CD4-positive, alpha-beta T cell treated with Interleukin-12 subunit alpha and Interleukin-12 subunit beta, for 1 hour (primary cell): ENCODE measurements at regions not wholly inside any gene's neighbourhood (a gene's known extent, or its start where the extent isn't known, plus 50 kb on each side); places are given as distances from the start of the nearest gene placed in this dataset.

Experiments
- DNase-seq: peaks from one replicate; pipeline ENCODE4 v3.0.0-alpha.2; 2020

DNA sequence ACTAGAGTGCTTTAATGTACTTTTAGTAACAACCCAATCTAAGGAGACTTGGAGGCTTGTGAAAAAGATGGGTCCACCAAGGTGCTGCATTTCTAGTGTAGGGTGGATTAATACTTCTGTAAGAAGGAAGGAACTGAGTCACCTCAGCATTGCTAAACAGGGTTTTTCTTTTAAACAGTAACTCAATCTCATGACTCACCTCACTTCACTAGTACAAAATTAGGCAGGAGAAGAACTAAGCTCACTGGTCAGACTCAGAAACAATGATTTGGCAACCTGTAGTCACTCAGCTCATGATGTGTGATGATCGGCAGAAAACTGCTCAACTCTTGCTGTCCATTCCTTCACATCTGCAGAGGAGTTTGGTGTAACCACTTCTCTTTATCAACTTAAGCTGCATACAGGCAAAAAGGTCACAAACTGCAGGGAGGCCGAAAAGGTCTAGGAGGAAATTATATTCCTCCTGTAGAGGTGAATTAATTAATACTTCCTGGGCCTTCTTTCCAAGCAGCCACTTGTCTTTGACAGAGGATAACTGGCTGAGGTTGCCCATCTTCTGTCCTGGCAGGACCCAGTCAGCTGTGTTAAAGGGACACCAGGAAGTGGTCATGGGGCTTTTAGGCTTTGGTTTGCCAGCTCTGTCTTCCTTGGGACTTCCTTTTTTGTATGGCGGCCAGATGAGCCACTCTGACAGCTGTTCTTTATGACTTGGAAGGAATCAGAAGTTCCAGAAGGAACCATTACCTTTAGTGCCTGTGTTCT is 466.9 kb downstream of the FUT8 start:
- DNase-seq = no peak

DNA sequence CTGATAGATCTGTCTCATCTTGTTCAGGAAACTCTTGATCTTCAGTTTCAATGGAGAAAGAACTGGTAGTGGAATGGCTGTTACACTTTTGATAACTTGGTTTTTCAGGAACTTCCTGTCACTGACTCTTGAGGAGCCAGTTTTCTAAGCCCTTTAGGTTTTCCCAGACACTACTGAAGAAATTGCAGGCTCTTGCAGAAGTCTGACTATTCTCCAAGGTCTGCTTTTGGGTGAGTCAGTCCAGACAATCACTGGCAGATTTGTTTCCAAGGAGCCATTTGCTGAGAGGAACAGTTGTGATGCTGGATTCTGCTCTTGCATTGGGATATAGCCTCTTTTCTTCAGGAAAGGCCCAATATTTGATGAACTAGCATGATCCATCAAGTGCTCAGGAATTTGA is 468.0 kb downstream of the FUT8 start:
- DNase-seq = no peak

DNA sequence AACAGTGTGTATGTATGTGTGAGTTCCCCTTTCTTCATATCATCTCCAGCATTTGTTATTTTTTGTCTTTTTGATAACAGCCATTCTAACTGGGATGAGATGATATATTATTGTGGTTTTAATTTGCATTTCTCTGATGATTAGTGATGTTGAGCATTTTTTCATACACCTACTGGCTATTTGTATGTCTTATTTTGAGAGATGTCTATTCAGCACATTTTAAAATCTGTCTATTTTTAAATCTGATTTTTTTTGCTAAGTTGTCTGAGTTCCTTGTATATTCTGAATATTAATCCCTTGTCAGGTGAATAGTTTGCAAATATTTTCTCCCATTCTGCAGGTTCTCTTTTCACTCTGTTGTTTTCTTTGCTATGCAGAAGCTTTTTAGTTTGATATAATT is 469.1 kb downstream of the FUT8 start:
- no peak for DNase-seq

DNA sequence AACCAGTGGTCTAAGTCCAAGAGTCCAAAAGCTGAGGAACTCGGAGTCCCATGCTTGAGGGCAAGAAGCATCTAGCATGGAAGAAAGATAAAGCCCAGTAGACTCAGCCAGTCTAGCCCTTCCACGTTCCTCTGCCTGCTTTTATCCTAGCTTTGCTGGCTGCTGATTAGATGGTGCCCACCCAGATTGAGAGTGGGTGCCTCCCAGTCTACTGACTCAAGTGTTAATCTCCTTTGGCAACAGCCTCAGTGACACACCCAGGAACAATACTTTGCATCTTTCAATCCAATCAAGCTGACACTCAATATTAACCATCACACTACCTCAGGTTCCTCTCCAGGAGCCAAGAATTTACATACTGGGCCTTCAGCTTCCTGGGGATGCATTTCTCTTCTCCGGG is 476.1 kb downstream of the FUT8 start:
- no peak for DNase-seq

DNA sequence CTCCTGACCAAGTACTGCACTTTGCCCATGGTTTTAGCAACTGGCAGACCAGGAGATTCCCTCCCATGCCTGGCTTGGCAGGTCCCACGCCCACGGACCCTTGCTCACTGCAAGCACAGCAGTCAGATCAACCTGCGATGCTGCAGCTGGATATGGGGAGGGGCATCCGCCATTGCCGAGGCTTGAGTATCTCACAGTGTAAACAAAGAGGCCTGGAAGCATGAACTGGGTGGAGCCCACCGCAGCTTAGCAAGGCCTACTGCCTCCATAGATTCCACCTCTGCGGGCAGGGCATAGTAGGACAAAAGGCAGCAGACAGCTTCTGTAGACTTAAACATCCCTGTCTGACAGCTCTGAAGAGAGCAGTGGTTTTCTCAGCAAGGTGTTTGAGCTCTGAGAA is 479.8 kb downstream of the FUT8 start:
- no peak for DNase-seq

DNA sequence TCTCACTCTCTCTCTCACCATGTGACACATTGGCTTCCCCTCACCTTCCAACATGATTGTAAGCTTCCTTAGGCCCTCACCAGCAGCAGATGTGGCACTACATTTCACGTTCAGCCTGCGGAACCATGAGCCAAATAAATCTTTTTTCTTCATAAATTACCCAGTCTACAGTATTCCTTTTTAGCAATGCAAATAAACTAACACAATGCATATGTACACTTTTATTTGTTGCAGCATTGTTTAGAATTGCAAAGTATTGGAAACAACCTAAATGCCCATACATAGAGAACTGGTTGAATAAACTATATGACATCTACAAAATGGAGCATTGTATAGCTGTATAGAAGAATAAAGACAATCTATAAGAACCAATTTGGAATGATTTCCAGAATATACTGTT is 487.6 kb downstream of the FUT8 start:
- no peak for DNase-seq

DNA sequence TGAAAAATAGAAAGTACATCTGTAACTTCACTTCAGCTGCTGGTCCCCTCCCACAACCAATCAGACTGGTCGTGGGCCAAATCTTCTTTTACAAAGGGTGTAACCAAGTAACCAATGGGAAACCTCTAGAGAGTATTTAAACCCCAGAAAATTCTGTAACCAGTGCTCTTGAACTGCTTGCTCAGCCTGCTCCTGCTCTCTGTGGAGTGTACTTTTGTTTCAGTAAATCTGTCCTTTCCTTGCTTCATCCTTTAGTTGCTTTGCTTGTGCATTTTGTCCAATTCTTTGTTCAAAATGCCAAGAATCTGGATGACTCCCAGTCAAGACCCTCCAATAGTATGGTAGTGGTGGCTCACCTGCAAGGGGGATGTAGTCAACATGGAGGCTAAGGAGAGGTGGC is 489.1 kb downstream of the FUT8 start:
- no peak for DNase-seq

DNA sequence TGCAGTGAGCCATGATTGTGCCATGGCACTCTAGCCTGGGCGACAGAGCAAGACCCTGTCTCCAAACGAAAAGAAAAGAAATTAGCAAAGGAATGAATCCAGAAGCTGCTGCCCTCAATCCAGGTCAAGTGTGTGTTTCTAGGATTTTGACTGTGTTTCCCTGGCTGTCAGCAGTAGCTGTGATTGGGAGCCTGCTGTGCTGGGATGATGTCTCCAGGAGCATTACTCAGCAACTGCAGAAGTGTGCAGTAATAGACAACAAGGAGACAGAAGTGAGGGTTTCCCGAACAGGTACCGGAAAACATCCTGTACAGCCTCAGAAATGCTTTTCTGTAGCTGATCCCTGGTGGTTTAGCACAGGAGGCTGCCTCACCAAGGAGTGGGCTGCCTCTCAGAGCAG is 492.5 kb downstream of the FUT8 start:
- no peak for DNase-seq

DNA sequence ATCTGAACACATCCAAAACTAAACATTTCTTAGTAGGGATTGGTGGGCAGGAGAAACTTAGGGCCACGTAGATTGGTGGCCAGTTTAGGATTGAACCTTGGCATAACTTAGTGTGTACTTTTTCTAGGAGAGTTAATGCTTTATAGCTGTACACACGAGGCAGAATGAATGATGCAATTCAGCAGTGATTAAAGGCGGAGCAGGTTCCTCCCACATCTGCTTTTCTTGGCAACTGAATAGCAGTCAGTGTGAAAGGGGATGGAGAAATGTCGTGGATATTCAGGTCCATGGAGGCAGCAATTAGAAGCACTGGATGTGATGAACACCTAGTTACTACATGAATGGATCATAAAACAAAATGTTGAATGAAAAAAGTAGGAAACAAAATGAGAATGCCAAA is 493.8 kb downstream of the FUT8 start:
- DNase-seq = no peak

DNA sequence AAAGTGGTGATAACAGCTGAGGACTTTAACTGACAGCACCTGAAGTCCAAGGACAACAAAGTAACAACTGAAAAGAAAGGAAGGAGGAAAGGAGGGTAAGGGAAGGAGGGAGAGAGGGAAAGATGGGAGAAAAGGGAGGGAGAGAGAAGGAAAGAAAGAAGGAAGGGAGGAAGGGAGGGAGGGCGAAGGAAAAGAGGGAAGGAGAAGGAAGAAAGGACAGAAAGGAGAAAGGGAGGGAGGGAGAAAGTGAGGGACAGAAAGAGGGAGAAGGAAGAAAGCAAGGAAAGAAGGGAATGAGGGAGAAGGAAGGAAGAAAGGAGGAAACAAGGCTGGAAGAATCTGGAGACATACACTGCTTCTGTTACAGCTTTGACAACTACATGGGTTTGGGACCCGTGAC is 494.4 kb downstream of the FUT8 start:
- no peak for DNase-seq

DNA sequence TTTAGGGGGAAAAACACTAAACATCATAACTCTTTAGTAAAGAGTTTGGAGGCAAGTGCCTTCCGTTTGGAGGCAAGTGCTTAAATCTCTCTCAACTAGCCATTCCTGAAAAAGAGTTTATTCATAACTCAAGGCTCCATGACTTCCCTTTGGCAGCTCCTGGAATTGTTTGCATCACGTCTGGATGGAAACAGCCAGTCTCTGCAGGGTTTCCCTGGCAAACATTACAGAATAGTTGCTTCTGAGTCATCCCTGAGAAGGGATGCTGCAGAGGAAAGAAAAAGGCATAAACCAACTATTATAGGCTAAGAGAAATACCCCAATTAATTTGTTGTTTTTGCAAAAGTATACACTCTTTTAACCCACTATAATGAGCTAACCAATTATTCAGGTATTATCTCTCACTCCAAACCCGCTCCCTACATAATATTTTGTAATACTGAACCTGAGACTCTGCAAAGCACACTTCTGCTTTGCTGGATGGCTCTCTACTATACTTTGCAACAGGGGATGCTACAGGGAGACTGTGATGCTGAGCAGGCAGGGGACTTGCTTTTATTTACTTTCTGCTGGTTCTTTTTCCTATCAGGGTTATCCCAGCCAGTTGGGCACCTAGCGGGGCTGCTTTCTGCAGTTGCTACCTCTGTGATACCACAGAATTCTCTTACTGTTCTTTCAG is 497.7 kb downstream of the FUT8 start:
- DNase-seq = no peak

DNA sequence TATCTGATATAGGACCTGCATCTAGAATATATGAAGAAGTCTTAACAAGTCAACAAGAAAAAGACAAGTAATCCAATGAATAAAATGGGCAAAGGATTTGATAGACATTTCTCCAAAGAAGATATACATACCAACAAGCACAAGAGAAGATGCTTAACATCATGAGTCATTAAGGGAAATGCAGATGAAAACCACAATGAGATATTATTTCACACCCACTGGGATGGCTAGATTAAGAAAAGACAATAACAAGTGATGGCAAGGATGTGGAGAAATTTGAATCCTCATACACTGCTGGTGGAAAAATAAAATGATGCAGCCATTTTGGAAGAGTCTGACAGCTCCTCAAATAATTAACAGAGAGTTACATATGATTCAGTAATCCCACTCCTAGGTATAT is 502.6 kb downstream of the FUT8 start:
- no peak for DNase-seq

DNA sequence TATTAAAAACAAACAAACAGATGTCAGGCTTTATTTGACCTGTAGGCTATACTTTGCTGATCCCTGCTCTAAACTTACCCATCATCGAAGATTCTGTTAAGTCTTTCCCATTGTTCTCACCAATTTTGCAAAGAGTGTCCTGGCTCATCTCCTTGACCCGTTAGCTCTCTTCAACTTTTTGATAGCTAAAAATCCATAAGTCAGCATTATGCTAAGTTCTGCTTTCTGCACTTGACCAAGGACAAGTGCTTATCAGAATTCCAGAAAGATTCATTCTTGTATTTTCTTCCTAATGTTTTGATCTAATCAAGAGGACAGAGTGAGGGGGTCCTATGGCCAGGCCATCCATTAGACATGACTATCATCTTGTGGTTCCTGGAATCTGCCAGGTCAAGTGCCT is 503.5 kb downstream of the FUT8 start:
- no peak for DNase-seq

DNA sequence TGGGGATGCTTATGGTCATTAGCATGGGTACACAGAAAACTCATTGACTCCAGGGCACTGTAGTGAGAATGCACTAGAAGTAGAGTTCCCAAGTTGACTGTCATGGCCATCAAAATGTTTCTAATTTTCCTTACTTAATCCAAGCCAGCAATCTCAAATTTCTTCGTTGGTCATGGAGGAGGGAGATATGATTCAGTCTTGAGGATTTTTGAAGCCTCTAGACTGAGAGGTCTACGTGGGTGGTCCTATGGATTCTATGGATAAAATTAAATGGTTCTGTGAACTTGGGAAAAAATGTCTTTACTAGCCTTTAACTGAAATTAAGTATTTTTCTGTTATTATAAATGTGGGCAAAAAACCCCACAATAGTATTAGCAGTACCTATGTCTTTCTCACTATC is 508.5 kb downstream of the FUT8 start:
- no peak for DNase-seq

DNA sequence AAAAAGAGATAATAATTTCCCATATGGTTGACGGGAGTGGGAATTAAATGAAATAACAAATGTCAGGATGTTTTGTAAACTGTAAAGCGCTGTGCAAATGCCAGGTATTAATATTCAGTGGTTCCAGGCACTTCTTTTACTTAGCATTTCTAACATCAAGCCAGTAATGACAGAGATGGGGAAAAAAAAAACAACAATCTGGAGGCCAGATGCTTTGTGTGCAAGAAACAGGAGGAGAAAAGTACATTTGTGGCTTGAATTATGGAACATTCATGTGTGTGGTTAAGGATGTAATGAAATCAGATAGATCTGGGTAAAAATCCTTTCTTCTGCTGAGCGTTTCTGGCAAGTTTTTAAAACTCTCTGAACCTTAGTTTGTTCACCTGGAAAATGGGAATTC is 509.6 kb downstream of the FUT8 start:
- DNase-seq = no peak

DNA sequence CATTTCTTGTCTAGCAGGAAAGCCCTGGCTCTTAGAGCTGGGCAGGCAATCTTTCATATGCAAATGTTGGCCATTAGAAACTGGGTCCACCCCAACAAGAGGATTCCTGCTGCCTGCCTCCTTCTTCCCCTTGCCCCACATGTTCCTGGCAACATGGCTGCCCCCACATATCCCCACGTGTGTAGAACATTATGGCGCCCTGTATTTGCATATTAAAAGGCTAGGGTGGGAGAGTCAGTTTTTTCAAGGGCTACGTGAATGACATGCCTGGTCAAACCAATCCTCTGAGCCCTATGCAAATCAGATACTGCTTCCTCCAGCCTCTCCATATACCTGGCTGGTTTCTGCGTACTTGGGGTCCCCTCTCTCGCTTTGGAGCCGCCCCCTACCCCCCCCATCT is 514.0 kb downstream of the FUT8 start:
- no peak for DNase-seq

DNA sequence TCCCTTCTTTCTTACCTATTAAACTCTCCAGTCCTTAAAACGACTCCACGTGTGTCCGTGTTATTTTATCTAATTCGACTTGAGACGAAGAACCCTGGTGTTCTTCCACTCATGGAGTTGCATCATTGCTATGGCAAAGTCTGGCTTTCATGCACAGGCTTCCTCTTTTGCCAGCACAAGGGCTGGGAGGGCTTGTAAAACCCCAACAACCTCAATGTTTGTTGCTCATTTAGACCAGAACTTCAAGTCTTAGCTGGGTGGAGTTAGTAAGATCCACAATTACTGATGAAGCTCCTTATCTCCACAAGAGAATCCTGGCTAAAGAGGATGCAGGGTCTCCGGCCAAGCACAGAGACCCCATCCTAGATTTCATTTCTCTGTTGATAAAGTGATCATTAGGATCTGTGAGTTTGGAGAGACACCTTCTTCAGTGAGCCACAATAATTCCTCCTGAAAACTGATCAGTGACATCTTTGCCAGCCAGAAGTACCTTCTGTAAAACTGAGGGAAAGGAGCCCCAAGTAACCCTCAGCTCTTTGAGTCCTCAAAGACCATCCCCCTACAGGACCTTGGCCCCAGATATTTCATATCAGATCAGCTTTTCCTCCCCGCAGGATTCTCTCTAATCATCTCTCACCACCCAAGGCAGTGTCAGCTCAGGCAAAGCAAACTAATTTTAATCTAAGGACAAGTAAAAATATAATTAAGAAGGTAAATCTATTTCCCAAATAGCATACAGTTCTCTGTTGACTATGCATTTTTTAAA is 514.6 kb downstream of the FUT8 start:
- no peak for DNase-seq

DNA sequence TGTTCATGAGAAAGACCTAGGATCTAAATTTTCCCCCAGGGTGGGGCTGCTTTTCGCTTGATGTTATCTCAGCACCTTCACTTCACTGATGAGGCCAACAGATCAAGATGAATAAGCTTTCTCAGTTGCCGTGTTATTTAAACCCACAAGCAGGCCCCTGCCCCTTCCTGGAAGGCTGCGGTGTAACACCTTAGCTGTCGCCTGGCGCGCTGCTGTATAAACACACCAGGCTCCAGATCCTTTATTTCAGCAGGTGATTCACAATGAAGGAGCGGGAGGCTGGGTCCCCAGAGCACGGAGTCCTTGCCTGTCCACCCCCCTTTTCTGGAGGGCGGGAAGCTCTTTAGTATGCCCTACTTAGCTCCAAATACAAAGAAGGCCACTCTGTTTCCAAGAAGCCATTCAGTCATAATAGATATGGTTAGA is 515.4 kb downstream of the FUT8 start:
- DNase-seq = peak; percentile 74

DNA sequence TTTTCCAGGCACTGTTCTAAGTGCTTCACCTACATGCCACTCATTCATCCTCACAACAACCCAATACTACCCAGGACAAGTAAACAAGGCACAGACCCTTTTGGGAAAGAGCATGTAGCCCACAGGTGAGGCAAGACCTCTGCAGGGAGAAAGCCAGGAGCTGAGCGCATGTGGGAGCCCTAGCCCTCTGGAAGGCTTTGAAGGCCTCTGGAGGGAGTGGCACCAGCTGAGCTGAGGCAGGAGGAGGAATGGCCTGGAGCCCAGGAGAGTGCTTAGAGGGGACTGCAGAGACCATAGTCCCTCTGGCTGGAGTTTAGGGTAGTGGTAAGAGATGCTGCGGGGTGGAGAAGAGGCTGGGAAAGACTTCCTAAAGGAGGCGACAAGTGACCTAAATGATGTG is 516.5 kb downstream of the FUT8 start:
- no peak for DNase-seq

DNA sequence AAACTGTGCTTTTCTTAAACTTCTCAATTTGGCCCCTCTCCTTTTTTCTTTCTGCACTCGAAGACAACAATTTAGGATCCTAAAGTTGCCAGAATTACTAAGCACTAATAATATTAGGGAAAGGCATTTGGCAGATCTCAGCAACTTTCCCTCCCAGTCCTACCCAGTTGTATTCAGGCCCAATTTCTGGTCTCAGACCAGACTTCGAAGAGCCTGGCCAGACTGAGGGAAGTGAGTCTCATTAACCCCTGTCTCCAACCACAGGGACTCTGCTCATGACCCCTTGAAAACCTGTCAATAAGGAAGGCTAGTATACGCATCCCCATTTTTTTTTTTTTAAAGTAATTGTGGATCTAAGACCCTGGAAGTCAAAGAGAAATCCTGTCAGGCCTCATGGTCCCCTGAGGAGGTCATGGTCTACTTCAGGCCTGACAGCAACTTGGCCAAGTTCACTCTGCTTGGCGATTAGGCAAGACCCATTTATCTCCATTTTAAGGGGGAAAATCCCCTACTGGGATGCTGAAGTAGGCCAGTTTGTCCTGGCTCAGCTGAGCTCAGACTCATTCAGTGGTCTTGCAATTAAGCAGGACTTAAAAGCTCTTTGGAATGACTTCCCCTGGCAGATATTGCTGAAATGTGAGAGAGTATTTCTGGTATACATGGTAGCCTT is 521.0 kb downstream of the FUT8 start:
- no peak for DNase-seq

DNA sequence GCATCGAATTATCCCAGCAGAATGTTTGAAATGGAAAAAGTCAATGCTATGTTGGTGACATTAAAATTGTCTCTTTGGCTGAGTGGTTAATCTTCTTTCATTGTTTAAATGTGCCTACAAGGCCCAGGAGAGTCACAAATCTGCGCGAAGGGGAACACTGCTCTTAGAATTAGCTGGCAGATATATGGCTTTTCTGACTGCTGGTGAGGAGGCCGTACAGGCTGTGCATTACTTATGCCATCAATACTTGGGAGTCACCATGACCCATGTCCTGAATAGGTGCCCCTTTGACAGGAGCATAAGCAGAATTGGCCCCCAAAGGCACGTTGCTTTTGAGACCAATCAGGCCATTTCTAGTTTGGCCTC is 521.5 kb downstream of the FUT8 start:
- no peak for DNase-seq

DNA sequence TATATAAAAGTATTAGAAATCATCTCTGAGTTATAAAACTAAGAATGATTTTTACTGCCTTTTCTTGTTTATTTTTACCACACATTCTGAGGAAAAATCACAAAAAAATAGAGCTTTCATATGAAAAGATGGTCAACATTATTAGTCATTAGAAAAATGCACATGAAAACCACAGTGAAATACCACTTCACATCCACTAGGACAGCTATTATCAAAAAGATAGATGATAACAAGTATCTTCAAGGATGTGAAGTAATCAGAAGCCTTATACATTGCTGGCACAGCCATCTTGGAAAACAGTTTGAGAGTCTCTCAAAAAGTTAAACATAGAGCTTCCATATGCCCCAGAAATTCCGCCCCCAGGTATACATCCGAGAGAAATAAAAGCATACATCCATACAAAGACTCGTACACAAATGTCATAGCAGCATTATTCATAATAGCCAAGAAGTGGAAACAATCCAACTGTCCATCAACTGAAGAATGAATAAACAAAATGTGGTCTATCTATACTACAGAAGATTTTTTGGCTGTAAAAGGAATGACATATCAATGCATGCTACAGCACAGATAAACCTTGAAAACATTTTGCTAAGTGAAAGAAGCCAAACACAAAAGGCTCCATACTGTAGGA is 523.9 kb downstream of the FUT8 start:
- no peak for DNase-seq
